Transverse colon (tissue), 4 donors: ENCODE measurements at regions not wholly inside any gene's neighbourhood (a gene's known extent, or its start where the extent isn't known, plus 50 kb on each side); places are given as distances from the start of the nearest gene placed in this dataset.
"Not testable (repeated sequence)": the region's sequence is repeated elsewhere in the genome, so short reads cannot be mapped to it uniquely, and the experiment has no call there.

ENCODE experiments used
- CTCF ChIP-seq, 5 experiments: fragments of 200-600 bp in 3 of 5; fragments of 450-650 bp in 2 of 5; sonication (generic) in 3 of 5; IDR thresholded peaks; 1 replicate in 2 of 5; 2 replicates in 3 of 5; pipeline ENCODE4 v1.5.1; 2016 to 2017; ENCODE audit warnings: antibody characterized with exemption in 5 of 5, inconsistent platforms in 3 of 5, mild to moderate bottlenecking in 2 of 5, moderate library complexity in 1 of 5
- EP300 ChIP-seq: sonication (generic); formaldehyde crosslinking; IDR thresholded peaks from one replicate; pipeline ENCODE4 v1.6.1; 2017; ENCODE audit warnings: antibody characterized with exemption, low read depth
- POLR2A ChIP-seq: fragments of 450-650 bp; IDR thresholded peaks from one replicate; pipeline ENCODE4 v1.6.1; 2016; ENCODE audit warnings: antibody characterized with exemption, mild to moderate bottlenecking, moderate library complexity
- POLR2AphosphoS5 ChIP-seq, 3 donors: sonication (generic); formaldehyde crosslinking; IDR thresholded peaks; one replicate each; pipeline ENCODE4 v1.6.1; 2016; ENCODE audit warnings: antibody characterized with exemption in 3 of 3

- not testable (repeated sequence) for TF ChIP-seq POLR2A; CTCF (IDR thresholded peaks at IDR 0.05); POLR2AphosphoS5 (IDR thresholded peaks at IDR 0.05); EP300
Measured at GRCh38 chr12:41986513-41986912, 158.2 kb downstream of the GXYLT1 start.
